Fibroblast of lung (primary cell): ENCODE measurements at regions not wholly inside any gene's neighbourhood (a gene's known extent, or its start where the extent isn't known, plus 50 kb on each side); places are given as distances from the start of the nearest gene placed in this dataset.

Experiments used
- CTCF ChIP-seq, 2 donors: IDR thresholded peaks in 1 of 2; conservative IDR thresholded peaks in 1 of 2; 1 replicate in 1 of 2; 2 replicates in 1 of 2; pipeline ENCODE4 v1.5.1; 2011 to 2012; ENCODE audit warnings: low read length in 2 of 2, control low read depth in 1 of 2, inconsistent platforms in 1 of 2, low read depth in 1 of 2, mild to moderate bottlenecking in 1 of 2
- EZH2 ChIP-seq: IDR thresholded peaks from 2 replicates; pipeline ENCODE4 v1.5.1; 2012; ENCODE audit warnings: low read length, control low read depth, mild to moderate bottlenecking; ENCODE audit errors: missing control alignments

- TF ChIP-seq CTCF (conservative IDR thresholded peaks at IDR 0.05 in 1 of 2, IDR thresholded peaks at IDR 0.05 in 1 of 2; ENCODE audit: low read depth in 1 of 2, low read length in 2 of 2) (no peak), EZH2 (no peak)
Measured at GRCh38 chr12:126019385-126019784, 954.1 kb downstream of the AACS start.
